ENCODE measurements at regions not wholly inside any gene's neighbourhood (a gene's known extent, or its start where the extent isn't known, plus 50 kb on each side); places are given as distances from the start of the nearest gene placed in this dataset.

GRCh38 chr17:68657576-68657975 lies 56.4 kb upstream of the FAM20A start:
- no peak for DNase-seq

- no peak for DNase-seq
Observed at GRCh38 chr17:68657166-68657565, 56.0 kb upstream of the FAM20A start.

GRCh38 chr17:68656666-68657065 lies 55.5 kb upstream of the FAM20A start:
- no peak for DNase-seq
